CD4-positive, alpha-beta T cell (primary cell): ENCODE measurements at regions not wholly inside any gene's neighbourhood (a gene's known extent, or its start where the extent isn't known, plus 50 kb on each side); places are given as distances from the start of the nearest gene placed in this dataset.

Experiments used
- ATAC-seq: fragments of 200-7000 bp; cut with Tn5 transposase; one replicate; pipeline ENCODE4 v1.10.0; 2022; ENCODE audit warnings: mild to moderate bottlenecking; ENCODE audit not compliant: poor library complexity
- CTCF ChIA-PET: fragments of 350-600 bp; sonication (Branson Sonifier 250); formaldehyde crosslinking; loops from one replicate; lab custom pipeline; 2021; ENCODE audit warnings: antibody characterized with exemption, inconsistent platforms; lab: Charles Lee
- POLR2A ChIA-PET: fragments of 350-600 bp; sonication (Branson Sonifier 250); formaldehyde crosslinking; loops from one replicate; lab custom pipeline; 2021; ENCODE audit warnings: antibody characterized with exemption, inconsistent platforms; lab: Charles Lee
- DNase-seq, 14 experiments: peaks; one replicate each; pipeline ENCODE4 v3.0.0-alpha.2; 2013 to 2020; ENCODE audit warnings: mixed read lengths in 2 of 14
- H3K27ac ChIP-seq, 2 donors: one replicate each; pipeline versions ENCODE4 v1.5.1 to v1.7.0; 2013; ENCODE audit warnings: low read length in 2 of 2, low read depth in 1 of 2, mild to moderate bottlenecking in 1 of 2
- H3K27me3 ChIP-seq, 2 experiments: 1 replicate in 1 of 2; 2 replicates in 1 of 2; pipeline versions ENCODE4 v1.6.1 to v1.7.0; 2013; ENCODE audit warnings: low read length in 2 of 2, control low read depth in 1 of 2, mild to moderate bottlenecking in 1 of 2, moderate library complexity in 1 of 2; ENCODE audit not compliant: insufficient read depth in 2 of 2, control insufficient read depth in 1 of 2
- H3K36me3 ChIP-seq: one replicate; pipeline ENCODE4 v1.6.1; 2013; ENCODE audit warnings: low read length, control low read depth; ENCODE audit not compliant: insufficient read depth
- H3K4me1 ChIP-seq: one replicate; pipeline ENCODE4 v1.6.1; 2013; ENCODE audit warnings: low read length, control low read depth; ENCODE audit not compliant: insufficient read depth
- H3K4me3 ChIP-seq: one replicate; pipeline ENCODE4 v1.5.1; 2013; ENCODE audit warnings: mild to moderate bottlenecking, low read length, moderate library complexity
- H3K9me3 ChIP-seq, 2 experiments: 1 replicate in 1 of 2; 2 replicates in 1 of 2; pipeline versions ENCODE4 v1.6.1 to v1.7.0; 2013; ENCODE audit warnings: low read length in 2 of 2, mild to moderate bottlenecking in 2 of 2, control low read depth in 1 of 2, moderate library complexity in 1 of 2; ENCODE audit not compliant: control insufficient read depth in 1 of 2, insufficient read depth in 1 of 2
- H3K27ac Mint-ChIP-seq: one replicate; pipeline ENCODE4 v1.8.0; 2020; ENCODE audit warnings: mixed read lengths
- H3K27me3 Mint-ChIP-seq: one replicate; pipeline ENCODE4 v1.8.0; 2021; ENCODE audit warnings: mixed read lengths
- H3K36me3 Mint-ChIP-seq: one replicate; pipeline ENCODE4 v1.8.0; 2021; ENCODE audit warnings: low read depth, mixed read lengths
- H3K4me1 Mint-ChIP-seq: one replicate; pipeline ENCODE4 v1.8.0; 2021; ENCODE audit warnings: low read depth, mixed read lengths
- H3K4me3 Mint-ChIP-seq: one replicate; pipeline ENCODE4 v1.8.0; 2020; ENCODE audit warnings: mild to moderate bottlenecking, mixed read lengths
- H3K9me3 Mint-ChIP-seq: one replicate; pipeline ENCODE4 v1.8.0; 2020; ENCODE audit warnings: mixed read lengths
- intact Hi-C, 2 experiments: fragments of 100-400 bp; cut with DNase I in 1 of 2; cut with micrococcal nuclease in 1 of 2; formaldehyde crosslinking; loops; one replicate each; pipeline versions ENCODE4 v1.15.1 to v1.9.0; 2023 to 2025; cut with DNase I, micrococcal nuclease
- TF ChIP-seq, protein P1 (sequence below): fragments of 200-600 bp; IDR thresholded peaks from one replicate; pipeline ENCODE4 v1.8.0; 2022; ENCODE audit warnings: antibody characterized with exemption, mild to moderate bottlenecking

DNA sequence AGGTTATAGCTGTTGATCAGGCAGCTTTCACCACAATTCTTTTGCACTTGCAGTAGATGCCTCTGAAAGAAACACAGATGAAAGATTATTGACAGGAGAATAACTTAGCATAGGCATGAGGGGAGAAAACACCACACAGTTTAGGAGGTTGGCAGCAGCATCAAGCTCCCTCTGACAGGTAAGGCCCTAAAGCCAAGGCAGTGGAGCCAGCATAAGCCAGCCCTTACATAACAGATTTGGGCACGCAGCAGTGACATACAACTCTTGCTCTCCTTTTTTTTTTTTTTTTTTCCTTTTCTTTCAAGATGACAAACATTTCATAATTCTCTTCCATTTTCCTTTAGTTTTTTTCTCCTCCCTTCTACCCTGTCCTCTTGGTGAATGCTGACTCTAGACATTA is 257.6 kb upstream of the ADAMTSL1 start:
- Histone ChIP-seq H3K27ac (no peak overlapping the region), H3K36me3 (no peaks in the 10 kb centered on the region), H3K27me3 (no peaks in the 10 kb centered on the region), H3K4me3 (no peak overlapping the region), H3K4me1 (no peaks in the 10 kb centered on the region), H3K9me3 (no peaks in the 10 kb centered on the region)
- TF ChIP-seq, protein P1, sequence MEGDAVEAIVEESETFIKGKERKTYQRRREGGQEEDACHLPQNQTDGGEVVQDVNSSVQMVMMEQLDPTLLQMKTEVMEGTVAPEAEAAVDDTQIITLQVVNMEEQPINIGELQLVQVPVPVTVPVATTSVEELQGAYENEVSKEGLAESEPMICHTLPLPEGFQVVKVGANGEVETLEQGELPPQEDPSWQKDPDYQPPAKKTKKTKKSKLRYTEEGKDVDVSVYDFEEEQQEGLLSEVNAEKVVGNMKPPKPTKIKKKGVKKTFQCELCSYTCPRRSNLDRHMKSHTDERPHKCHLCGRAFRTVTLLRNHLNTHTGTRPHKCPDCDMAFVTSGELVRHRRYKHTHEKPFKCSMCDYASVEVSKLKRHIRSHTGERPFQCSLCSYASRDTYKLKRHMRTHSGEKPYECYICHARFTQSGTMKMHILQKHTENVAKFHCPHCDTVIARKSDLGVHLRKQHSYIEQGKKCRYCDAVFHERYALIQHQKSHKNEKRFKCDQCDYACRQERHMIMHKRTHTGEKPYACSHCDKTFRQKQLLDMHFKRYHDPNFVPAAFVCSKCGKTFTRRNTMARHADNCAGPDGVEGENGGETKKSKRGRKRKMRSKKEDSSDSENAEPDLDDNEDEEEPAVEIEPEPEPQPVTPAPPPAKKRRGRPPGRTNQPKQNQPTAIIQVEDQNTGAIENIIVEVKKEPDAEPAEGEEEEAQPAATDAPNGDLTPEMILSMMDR = no peak
- H3K27ac Mint-ChIP-seq = no peak overlapping the region
- ChIA-PET POLR2A (no interaction called here), CTCF (no interaction called here)
- no peaks in the 10 kb centered on the region for H3K9me3 Mint-ChIP-seq
- H3K4me3 Mint-ChIP-seq = no peak overlapping the region
- no peaks in the 10 kb centered on the region for H3K36me3 Mint-ChIP-seq
- H3K4me1 Mint-ChIP-seq = no peaks in the 10 kb centered on the region
- no peaks in the 10 kb centered on the region for H3K27me3 Mint-ChIP-seq
- ATAC-seq (no peak), DNase-seq (no peak)
- intact Hi-C loops = no loop called here

DNA sequence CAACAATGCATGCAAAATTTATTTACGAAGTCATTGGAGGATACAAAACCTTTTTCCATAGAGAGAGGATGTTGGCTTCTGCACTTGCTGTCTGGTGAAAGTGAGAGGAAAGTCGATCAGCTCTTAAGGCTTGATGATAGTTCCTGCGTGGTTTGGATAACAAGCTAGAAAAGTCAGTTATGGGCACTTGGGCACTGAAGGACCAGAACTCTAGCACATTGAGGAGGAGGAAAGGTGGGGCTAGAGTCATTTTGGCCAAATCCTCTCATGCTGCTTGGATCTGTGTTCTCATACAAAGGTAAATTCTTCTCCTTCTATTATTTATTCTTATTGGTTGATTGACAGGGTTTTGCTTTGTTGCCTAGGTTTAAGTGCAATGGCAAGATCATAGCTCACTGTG is 245.9 kb upstream of the ADAMTSL1 start:
- Mint-ChIP-seq H3K27ac (no peak overlapping the region), H3K4me1 (no peaks in the 10 kb centered on the region), H3K9me3 (no peaks in the 10 kb centered on the region), H3K4me3 (no peak overlapping the region), H3K27me3 (peaks cover 11% of the 10 kb centered on the region), H3K36me3 (no peaks in the 10 kb centered on the region)
- Histone ChIP-seq H3K4me1 (no peaks in the 10 kb centered on the region), H3K36me3 (no peaks in the 10 kb centered on the region), H3K4me3 (no peak overlapping the region), H3K9me3 (no peaks in the 10 kb centered on the region), H3K27ac (no peak overlapping the region), H3K27me3 (peaks cover 0 to 3% of the 10 kb centered on the region in 2 experiments)
- ChIA-PET CTCF (no interaction called here), POLR2A (no interaction called here)
- TF ChIP-seq, protein P1 = no peak
- no peak for ATAC-seq
- no peak for DNase-seq
- intact Hi-C loops = no loop called here

DNA sequence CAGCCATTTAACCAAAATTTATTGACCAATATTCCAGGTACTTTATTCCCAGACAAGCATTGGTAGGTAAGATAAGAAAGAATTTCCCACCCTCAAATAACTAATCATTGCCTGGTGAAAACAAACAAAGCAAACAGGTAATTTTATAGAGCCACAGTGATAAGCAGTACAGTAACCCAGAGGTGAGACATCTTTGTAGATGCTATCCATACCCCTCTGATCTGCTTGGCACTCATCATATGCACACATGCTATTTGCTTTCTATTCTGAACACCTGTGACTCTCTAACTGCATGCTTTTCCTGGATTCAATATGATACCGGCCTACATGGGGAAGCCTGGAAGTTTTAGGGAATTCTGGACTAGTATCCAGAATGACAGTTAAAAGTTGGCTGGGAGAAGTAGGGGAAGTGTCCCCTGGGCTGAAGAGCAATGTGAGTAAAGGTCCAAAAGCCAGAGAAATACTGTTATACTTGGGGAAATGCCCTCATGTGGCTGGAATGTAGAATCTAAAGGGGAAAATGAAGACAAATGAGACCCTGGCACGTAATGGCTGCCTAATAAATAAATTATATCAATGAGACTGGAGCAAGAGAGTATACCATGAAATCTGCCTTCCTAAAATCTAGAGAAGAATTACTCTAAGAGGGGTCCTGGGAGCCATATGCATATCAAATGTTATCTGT is 243.8 kb upstream of the ADAMTSL1 start:
- intact Hi-C loops = no loop called here
- DNase-seq (no peak), ATAC-seq (no peak)
- Histone ChIP-seq H3K27me3 (peaks cover 0 to 3% of the 10 kb centered on the region in 2 experiments), H3K36me3 (no peaks in the 10 kb centered on the region), H3K27ac (no peak overlapping the region), H3K4me1 (no peaks in the 10 kb centered on the region), H3K4me3 (no peak overlapping the region), H3K9me3 (no peaks in the 10 kb centered on the region)
- Mint-ChIP-seq H3K36me3 (no peaks in the 10 kb centered on the region), H3K27me3 (peaks cover 14% of the 10 kb centered on the region), H3K4me1 (no peaks in the 10 kb centered on the region), H3K27ac (no peak overlapping the region), H3K4me3 (no peak overlapping the region), H3K9me3 (no peaks in the 10 kb centered on the region)
- CTCF ChIA-PET = no interaction called here
- TF ChIP-seq, protein P1 = no peak
- POLR2A ChIA-PET = no interaction called here
